ENCODE measurements at regions not wholly inside any gene's neighbourhood (a gene's known extent, or its start where the extent isn't known, plus 50 kb on each side); places are given as distances from the start of the nearest gene placed in this dataset.

DNA sequence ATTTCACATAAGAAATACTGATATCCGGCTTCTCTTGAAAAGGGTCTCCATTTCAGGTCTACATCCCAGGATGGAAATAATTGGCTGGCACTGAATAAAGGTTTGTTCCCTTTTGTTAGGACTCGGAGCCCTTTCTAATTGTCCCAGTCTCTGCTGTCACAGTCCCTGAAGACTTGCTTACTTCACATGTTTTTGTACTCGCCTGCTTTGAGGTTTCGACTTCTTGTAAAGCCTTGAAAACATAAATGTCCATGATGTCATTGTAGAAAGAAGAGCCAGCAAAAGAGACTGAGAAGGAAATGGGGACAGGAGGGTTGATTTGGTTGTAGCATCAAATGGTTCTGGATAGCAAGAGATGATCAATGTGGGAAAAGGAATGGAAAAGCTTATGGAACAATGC, 963.4 kb upstream of the SEMA6D start:
- TF ChIP-seq, protein P1, sequence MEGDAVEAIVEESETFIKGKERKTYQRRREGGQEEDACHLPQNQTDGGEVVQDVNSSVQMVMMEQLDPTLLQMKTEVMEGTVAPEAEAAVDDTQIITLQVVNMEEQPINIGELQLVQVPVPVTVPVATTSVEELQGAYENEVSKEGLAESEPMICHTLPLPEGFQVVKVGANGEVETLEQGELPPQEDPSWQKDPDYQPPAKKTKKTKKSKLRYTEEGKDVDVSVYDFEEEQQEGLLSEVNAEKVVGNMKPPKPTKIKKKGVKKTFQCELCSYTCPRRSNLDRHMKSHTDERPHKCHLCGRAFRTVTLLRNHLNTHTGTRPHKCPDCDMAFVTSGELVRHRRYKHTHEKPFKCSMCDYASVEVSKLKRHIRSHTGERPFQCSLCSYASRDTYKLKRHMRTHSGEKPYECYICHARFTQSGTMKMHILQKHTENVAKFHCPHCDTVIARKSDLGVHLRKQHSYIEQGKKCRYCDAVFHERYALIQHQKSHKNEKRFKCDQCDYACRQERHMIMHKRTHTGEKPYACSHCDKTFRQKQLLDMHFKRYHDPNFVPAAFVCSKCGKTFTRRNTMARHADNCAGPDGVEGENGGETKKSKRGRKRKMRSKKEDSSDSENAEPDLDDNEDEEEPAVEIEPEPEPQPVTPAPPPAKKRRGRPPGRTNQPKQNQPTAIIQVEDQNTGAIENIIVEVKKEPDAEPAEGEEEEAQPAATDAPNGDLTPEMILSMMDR (conservative IDR thresholded peaks at IDR 0.05; ENCODE audit: low read length): no peak
- no peak for TF ChIP-seq EZH2phosphoT487 (IDR thresholded peaks at IDR 0.05; ENCODE audit: borderline replicate concordance, low read depth, low read length)

Measured in OCI-LY7 (cell line).